Fibroblast of skin of back (primary cell): ENCODE measurements at regions not wholly inside any gene's neighbourhood (a gene's known extent, or its start where the extent isn't known, plus 50 kb on each side); places are given as distances from the start of the nearest gene placed in this dataset.
"Not testable (repeated sequence)": the region's sequence is repeated elsewhere in the genome, so short reads cannot be mapped to it uniquely, and the experiment has no call there.

Experiments
- DNase-seq: peaks from one replicate; pipeline ENCODE4 v3.0.0-alpha.2; 2013

DNA sequence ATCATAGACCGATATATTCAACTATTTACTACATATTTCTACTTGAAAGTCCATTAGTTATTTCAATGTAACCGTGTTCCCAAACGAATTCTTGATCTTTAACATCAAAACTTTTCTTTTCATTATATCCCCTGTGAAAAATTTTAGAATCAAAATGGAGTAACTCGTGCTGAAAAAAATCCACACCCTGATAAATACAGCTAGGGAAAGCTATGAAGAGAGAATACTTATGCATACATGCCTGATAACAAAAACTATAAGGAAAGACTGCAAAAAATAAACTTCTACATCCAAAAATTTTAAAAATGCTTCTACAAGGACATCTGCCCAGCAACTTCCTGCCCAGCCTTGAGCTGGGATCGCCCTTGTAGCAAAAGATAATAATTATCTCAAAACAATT is 2458.3 kb upstream of the PCDH20 start:
- DNase-seq = no peak

DNA sequence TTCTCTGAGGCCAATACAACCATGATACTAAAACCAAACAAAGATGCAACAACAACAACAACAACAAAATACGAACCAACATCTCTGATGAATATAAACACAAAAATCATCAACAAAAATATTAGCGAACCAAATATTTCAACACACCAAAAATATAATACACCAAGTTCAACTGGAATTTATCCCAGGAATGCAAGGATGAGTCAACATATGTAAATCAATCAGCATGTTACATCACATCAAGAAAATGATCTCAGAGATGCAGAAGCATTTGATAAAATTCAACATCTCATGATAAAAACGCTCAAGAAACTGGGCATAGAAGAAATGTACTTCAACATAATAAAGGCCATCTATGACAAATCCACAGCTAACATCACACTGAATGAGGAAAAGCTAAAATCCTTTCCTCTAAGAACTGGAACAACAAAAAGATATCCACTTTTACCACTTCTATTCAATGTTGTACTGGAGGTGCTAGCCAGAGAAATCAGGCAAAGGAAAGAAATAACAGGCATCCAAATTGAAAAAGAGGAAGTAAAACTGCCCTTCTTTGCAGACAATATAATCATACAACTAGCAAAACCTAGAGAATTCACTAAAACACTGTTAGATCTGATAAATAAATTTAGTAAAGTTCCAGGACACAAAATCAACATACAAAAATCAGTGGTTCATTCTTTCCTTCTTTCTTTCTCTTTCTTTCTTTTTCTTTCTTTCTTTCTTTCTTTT is 2448.7 kb upstream of the PCDH20 start:
- DNase-seq = peak; percentile 40

DNA sequence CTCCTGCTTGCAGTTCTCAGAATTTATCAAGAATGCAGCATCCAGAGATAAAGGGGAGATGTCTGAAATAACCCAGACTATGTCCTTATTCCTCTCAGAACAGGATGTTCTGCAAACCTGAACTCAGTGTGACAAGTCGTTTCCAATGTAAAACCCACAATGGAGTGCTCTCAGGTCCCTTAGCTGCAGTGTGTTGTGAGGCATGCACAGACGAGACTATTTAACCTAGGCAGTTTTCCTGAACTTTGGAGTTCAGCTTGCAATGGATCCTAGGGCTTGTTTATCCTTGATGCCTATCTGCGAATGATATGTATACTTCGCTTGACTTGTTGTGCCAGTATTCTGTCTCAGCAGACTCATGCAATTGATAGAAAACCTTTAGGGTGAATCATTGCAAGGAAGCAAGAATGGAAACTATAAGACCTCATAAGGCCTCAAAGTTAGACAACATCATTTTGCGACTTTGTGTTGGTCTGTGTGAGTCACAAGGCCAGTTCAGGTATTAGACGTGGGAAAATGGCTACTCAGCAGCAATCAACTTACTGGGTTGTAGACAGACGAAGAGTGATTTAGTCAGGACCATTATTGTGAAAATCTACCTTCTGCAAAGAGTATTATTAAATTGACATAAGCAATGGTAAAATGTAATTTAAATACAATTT is 2439.9 kb upstream of the PCDH20 start:
- DNase-seq = no peak

DNA sequence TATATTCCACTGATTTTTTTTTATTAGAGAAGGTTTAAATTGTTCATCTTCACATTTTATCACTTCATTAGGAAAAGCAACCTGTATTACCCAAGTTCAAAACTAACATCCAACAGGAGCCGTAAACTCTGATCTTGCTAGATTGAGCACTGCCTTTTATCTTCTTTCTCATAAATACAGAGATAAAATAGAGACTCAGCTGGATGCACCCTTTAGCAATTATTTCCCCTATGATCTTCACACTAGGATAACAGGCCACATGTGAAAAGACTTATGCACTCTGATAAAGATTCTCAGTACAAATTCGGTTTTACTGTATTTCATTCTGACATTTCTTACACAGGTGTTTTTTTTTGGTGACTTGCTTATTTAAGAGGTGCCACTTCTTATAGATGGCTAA is 2438.2 kb upstream of the PCDH20 start:
- no peak for DNase-seq

DNA sequence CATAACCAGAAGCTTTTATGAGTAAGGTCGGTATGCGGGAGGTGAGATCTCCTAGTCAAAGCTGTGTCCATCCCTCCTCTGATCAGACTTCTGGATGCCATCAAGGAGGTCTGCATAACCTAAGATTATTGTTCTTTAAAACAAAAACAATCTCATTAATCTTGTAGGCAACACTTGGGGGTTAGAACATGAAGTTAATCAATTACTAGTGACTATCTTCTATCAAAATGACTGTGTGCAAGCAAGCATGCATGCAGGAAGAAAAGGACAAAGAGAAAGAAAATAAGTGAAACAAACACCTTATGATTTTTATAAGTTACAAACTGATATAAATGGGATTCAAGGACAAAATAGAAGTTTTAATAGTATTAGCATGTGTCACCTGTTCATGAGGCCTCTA is 2435.9 kb upstream of the PCDH20 start:
- no peak for DNase-seq

DNA sequence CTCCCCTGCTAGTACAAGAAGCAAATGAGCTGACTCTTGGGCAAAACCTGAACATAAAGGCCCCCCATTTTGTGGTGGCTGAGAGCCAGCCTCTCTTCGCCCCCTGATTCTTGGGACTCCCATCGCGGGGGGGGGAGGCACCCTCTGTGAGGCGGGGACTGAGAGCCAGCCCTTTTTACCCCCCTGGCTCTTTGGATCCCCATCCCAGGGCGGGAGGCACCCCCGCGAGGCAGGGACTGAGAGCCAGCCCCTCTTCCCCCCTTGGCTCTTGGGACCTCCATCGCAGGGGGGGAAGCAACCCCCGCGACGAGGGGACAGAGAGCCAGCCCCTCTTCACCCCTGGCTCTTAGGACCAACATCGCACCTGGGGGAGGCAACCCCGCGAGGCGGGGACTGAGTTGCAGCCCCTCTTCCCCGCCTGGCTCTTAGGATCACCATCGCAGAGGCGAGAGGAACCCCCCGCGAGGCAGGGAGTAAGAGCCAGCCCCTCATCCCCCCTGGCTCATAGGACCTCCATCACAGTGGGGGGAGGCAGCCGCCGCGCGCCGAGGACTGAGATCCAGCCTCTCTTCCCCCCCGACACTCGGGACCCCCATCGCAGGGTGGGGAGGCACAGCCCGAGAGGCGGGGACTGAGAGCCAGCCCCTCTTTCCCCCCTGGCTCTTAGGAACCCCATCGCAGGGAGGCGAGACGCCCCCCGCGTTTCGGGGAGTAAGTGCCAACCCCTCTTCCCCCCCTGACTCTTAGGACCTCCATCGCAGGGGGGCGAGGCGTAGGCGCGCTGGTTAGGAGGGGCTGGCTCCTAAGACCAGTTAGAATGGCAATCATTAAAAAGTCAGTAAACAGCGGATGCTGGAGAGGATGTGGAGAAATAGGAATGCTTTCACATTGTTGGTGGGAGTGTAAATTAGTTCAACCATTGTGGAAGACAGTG is 2428.4 kb upstream of the PCDH20 start:
- DNase-seq = no peak

DNA sequence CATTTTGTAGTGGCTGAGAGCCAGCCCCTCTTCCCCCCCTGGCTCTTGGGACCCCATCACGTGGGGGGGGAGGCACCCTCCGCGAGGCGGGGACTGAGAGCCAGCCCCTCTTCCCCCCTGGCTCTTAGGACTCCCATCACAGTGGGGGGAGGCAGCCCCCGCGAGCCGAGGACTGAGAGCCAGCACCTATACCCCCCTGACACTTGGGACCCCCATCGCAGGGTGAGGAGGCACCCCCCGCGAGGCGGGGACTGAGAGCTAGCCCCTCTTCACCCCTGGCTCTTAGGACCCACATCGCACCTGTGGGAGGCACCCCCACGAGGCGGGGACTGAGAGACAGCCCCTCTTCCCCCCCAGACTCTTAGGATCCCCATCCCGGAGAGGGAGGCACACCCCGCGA is 2426.5 kb upstream of the PCDH20 start:
- DNase-seq = no peak

DNA sequence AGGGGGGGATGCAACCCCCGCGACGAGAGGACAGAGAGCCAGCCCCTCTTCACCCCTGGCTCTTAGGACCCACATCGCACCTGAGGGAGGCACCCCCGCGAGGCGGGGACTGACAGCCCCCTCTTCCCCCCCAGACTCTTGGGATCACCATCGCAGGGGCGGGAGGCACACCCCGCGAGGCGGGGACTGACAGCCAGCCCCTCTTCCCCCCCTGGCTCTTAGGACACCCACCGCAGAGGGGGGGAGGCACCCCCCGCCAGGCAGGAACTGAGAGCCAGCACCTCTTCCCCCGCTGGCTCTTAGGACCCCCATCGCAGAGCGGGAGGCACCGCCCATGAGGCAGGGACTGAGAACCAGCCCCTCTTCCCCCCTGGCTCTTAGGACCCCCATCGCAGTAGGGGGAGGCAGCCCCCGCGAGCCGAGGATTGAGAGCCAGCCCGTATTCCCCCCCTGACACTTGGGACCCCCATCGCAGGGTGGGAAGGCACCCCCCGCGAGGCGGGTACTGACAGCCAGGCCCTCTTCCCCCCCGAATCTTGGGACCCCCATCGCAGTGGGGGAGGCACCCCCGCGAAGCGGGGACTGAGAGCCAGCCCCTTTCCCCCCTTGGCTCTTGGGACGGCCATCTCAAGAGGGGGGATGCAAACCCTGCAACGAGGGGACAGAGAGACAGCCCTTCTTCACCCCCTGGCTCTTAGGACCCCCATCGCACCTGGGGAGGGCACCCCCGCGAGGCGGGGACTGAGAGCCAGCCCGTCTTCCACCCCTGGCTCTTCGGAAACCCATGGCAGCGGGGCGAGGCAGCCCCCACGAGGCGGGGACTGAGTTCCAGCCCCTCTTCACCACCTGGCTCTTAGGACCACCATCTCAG is 2425.1 kb upstream of the PCDH20 start:
- no peak for DNase-seq

DNA sequence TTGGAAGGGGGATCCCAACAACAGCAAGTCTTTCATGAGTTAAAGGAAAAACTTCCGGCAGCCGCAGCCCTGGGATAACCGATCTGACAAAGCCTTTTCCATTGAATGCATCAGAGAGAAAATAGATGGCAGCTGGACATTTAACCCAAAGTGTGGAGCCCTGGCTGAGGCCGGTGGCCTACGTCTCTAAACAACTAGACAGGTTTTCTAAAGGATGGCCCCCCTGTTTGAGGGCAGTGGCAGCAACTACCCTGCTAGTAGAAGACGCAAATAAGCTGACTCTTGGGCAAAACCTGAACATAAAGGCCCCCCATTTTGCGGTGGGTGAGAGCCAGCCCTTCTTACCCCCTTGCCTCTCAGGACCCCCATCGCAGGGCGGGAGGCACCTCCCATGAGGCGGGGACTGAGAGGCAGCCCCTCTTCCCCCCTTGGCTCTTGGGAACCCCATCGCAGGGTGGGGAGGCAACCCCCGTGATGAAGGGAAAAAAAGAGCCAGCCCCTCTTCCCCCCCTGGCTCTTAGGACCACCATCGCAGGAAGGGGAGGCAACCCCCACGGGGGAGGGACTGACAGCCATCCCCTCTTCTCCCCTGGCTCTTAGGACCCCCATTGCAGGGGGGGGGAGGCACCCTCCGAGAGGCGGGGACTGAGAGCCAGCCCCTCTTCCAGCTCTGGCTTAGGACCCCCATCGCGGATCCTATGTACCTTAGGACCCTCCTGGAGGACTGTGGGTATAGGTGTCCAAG is 2422.9 kb upstream of the PCDH20 start:
- no peak for DNase-seq

DNA sequence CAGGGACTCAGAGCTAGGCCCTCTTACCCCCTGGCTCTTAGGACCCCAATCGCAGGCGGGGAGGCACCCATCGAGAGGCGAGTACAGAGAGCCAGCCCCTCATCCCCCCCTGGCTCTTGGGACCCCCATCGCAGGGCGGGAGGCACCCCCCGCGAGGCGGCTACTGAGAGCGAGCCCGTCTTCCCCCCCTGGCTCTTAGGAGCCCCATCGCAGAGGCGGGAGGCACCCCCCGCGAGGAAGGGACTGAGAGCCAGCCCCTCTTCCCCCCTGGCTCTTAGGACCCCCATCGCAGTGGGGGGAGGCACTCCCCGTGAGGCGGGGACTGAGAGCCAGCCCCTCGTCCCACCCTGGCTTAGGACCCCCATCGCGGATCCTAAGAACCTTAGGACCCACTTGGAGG is 2422.1 kb upstream of the PCDH20 start:
- not testable (repeated sequence) for DNase-seq

DNA sequence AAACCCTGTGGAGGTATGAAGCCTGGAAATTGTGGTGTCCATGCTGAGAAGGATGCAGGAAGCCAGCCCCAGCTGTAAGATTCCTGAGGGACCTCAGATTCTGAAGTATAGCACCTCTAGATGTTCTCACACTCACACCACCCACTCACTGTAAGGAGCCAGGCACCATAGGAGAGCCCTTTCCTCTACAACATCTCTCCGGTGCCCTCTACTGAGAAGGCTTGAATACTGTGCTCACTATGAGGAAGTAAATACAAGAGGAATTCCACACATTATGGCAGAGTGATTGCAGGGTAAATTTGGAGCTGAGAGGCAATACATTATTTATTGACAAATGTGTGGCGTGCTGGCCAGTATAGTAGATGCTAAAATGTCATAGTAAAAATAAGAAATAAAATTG is 2414.0 kb upstream of the PCDH20 start:
- DNase-seq = not testable (repeated sequence)

DNA sequence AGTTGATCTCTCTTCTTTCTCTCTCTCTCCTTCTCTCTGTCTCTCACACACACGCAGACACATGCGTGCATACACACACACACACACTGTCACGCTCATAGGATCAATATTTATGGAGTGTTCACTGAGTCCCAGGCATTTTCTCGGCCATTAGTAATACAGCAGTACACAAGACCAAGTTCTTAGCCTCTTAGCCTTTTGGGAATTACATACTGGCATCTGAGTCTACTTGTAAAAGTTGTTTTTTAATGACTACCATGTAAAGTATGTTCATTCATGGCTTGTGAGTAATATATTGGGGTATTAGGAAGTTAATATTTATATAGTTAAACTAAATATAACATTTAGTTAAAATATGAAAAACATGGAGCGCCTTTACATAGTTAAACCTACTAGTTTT is 2406.1 kb upstream of the PCDH20 start:
- DNase-seq = not testable (repeated sequence)

DNA sequence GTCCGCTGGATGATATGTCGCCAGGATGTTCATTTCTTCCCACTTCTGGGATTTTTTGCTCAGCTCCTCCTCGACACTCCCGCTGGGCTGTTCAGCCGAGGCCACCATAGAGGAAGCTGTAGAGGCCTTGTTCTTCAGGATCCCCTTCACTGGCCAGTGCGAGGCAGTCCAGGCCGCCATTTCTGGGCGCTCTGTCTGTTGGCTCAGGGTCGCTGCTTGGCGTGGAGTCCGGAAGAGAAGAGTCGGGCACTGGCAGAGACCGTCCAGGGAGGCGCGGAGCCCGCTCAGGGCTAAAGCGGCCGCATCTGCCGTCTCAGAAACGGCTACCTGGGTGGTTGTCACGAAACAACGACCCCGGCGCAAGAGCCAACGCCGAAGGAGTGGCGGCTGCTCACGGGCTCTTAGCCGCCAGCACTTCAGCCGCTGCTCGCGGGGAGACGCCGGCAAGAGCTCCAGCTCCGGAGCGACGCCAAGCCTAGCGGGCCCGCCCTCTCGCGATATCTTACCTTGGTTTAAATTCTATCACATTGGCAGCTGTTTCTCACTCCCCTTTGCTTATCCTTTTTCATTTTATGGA is 2395.9 kb upstream of the PCDH20 start:
- DNase-seq = not testable (repeated sequence)

DNA sequence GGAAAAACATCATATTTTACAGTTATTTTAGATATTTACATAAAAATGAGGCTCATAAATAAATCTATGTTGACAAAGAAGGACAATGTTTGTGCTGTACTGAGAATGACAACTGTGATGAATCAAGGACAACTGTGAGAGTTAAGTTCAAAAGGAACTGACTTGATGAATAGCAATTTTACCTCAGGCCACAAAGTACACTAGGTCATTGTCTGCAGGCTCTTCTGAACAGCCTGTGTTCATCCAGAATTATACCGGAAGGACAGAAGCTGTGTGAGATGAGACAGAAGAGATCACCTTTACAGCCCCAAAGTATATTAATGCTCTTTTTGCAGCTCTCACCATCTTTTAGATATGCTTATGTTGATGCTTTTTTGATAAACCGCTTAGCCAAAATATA is 2375.5 kb upstream of the PCDH20 start:
- not testable (repeated sequence) for DNase-seq

DNA sequence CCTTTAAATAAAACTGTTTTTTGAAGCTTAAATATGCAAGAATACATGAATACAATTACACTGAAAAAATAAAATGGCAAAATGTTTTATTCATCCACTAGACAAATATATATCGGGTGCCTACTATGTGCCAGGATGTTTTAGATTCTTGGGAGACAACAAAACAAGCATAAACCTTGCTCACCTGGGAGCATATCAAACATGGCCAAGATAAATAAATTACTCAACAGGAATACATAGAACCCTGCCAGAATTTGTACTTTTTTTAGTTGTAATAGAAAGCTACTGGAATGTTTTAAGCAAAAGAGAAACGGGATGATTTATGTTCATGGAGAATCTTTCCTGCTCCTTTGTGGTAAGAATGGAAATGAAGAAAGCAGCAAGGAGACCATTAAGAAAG is 2358.5 kb upstream of the PCDH20 start:
- no peak for DNase-seq

DNA sequence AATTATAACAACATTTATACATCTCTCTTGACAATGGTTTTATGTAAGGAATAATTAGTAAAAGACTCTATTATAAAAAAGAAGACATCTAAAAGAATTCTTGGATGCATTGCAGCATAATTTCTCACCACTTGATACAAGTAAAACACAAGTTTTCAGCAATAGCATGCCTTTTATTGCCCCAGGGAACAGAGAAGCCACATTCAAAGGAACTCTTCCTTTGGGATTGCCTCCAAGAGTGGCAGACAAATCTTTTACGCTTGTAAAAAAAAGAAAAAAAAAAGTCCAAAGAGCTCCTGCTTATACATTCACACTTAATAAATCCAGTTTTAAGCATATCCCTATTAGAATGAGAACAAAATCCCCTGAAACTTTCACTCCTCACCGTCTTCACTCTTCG is 2357.8 kb upstream of the PCDH20 start:
- DNase-seq = peak; percentile 40

DNA sequence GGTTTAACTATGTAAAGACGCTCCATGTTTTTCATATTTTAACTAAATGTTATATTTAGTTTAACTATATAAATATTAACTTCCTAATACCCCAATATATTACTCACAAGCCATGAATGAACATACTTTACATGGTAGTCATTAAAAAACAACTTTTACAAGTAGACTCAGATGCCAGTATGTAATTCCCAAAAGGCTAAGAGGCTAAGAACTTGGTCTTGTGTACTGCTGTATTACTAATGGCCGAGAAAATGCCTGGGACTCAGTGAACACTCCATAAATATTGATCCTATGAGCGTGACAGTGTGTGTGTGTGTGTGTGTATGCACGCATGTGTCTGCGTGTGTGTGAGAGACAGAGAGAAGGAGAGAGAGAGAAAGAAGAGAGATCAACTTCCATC is 2342.0 kb upstream of the PCDH20 start:
- DNase-seq = not testable (repeated sequence)

DNA sequence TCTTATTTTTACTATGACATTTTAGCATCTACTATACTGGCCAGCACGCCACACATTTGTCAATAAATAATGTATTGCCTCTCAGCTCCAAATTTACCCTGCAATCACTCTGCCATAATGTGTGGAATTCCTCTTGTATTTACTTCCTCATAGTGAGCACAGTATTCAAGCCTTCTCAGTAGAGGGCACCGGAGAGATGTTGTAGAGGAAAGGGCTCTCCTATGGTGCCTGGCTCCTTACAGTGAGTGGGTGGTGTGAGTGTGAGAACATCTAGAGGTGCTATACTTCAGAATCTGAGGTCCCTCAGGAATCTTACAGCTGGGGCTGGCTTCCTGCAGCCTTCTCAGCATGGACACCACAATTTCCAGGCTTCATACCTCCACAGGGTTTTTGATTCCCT is 2334.2 kb upstream of the PCDH20 start:
- DNase-seq = not testable (repeated sequence)

DNA sequence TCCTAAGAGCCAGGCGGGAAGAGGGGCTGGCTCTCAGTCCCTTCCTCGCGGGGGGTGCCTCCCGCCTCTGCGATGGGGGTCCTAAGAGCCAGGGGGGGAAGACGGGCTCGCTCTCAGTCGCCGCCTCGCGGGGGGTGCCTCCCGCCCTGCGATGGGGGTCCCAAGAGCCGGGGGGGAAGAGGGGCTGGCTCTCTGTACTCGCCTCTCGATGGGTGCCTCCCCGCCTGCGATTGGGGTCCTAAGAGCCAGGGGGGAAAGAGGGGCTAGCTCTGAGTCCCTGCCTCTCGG is 2326.1 kb upstream of the PCDH20 start:
- not testable (repeated sequence) for DNase-seq

DNA sequence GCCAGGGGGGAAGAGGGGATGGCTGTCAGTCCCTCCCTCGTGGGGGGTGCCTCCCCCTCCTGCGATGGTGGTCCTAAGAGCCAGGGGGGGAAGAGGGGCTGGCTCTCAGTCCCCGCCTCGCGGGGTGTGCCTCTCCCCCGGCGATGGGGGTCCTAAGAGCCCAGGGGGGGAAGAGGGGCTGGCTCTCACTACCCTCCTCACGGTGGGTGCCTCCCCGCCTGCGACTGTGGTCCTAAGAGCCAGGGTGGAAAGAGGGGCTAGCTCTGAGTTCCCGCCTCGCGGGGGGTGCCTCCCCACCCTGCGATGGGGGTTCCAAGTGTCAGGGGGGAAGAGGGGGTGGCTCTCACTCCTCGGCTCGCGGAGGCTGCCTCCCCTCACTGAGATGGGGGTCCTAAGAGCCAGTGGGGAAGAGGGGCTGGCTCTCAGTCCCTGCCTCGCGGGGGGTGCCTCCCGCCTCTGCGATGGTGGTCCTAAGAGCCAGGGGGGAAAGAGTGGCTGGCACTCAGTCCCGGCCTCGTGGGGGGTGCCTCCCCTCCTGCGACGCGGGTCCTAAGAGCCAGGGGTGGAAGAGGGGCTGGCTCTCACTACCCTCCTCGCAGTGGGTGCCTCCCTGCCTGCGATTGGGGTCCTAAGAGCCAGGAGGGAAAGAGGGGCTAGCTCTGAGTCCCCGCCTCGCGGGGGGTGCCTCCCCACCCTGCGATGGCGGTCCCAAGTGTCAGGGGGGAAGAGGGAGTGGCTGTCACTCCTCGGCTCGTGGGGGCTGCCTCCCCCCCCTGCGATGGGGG is 2325.6 kb upstream of the PCDH20 start:
- DNase-seq = no peak
